Activated naive CD4-positive, alpha-beta T cell treated with anti-CD3 and anti-CD28 coated beads, Interleukin-2, amount 50 U/mL, for 24 hours (primary cell): ENCODE measurements at regions not wholly inside any gene's neighbourhood (a gene's known extent, or its start where the extent isn't known, plus 50 kb on each side); places are given as distances from the start of the nearest gene placed in this dataset.

Source experiments
- H3K27ac Mint-ChIP-seq: one replicate; pipeline ENCODE4 v1.8.0; 2021; ENCODE audit warnings: mild to moderate bottlenecking, mixed read lengths
- H3K27me3 Mint-ChIP-seq: one replicate; pipeline ENCODE4 v1.8.0; 2021; ENCODE audit warnings: mixed read lengths
- H3K36me3 Mint-ChIP-seq: one replicate; pipeline ENCODE4 v1.8.0; 2021; ENCODE audit warnings: mixed read lengths
- H3K4me1 Mint-ChIP-seq: one replicate; pipeline ENCODE4 v1.8.0; 2021; ENCODE audit warnings: mixed read lengths
- H3K4me3 Mint-ChIP-seq: one replicate; pipeline ENCODE4 v1.8.0; 2021; ENCODE audit warnings: mild to moderate bottlenecking, mixed read lengths
- H3K9me3 Mint-ChIP-seq: one replicate; pipeline ENCODE4 v1.8.0; 2021; ENCODE audit warnings: mixed read lengths

- H3K4me3 Mint-ChIP-seq, result no peak overlapping the region
- H3K27me3 Mint-ChIP-seq, result peaks cover 13% of the 10 kb centered on the region
- H3K9me3 Mint-ChIP-seq, result peaks cover 9% of the 10 kb centered on the region
- no peak overlapping the region for H3K27ac Mint-ChIP-seq
- H3K36me3 Mint-ChIP-seq, result peaks cover 2% of the 10 kb centered on the region
- no peaks in the 10 kb centered on the region for H3K4me1 Mint-ChIP-seq
Measured at GRCh38 chr7:156560075-156560474, 80.5 kb upstream of the RNF32 start.

GRCh38 chr7:156559001-156559400 is 81.6 kb upstream of the RNF32 start:
- peaks cover 2% of the 10 kb centered on the region for H3K9me3 Mint-ChIP-seq
- H3K4me3 Mint-ChIP-seq, result no peak overlapping the region
- H3K27ac Mint-ChIP-seq, result no peak overlapping the region
- H3K4me1 Mint-ChIP-seq, result no peaks in the 10 kb centered on the region
- H3K27me3 Mint-ChIP-seq, result peaks cover 9% of the 10 kb centered on the region
- H3K36me3 Mint-ChIP-seq, result no peaks in the 10 kb centered on the region

GRCh38 chr7:156558198-156558597 is 82.4 kb upstream of the RNF32 start:
- Mint-ChIP-seq H3K36me3 (no peaks in the 10 kb centered on the region), H3K4me1 (no peaks in the 10 kb centered on the region), H3K27ac (no peak overlapping the region)

GRCh38 chr7:156556083-156556482 is 84.5 kb upstream of the RNF32 start:
- H3K27me3 Mint-ChIP-seq, result peaks cover 6% of the 10 kb centered on the region
- no peaks in the 10 kb centered on the region for H3K36me3 Mint-ChIP-seq
- no peak overlapping the region for H3K27ac Mint-ChIP-seq
- no peaks in the 10 kb centered on the region for H3K9me3 Mint-ChIP-seq
- H3K4me3 Mint-ChIP-seq, result no peak overlapping the region
- H3K4me1 Mint-ChIP-seq, result no peaks in the 10 kb centered on the region

More at GRCh38 chr7:156558198-156558597, 82.4 kb upstream of the RNF32 start:
- Mint-ChIP-seq H3K4me3 (no peak overlapping the region), H3K9me3 (no peaks in the 10 kb centered on the region), H3K27me3 (peaks cover 9% of the 10 kb centered on the region)

GRCh38 chr7:156554488-156554887 is 86.1 kb upstream of the RNF32 start:
- H3K9me3 Mint-ChIP-seq, result no peaks in the 10 kb centered on the region
- H3K27ac Mint-ChIP-seq, result no peak overlapping the region
- H3K36me3 Mint-ChIP-seq, result no peaks in the 10 kb centered on the region
- H3K27me3 Mint-ChIP-seq, result peaks cover 2% of the 10 kb centered on the region
- H3K4me3 Mint-ChIP-seq, result no peak overlapping the region
- no peaks in the 10 kb centered on the region for H3K4me1 Mint-ChIP-seq

GRCh38 chr7:156549636-156550035 is 90.9 kb upstream of the RNF32 start:
- Mint-ChIP-seq H3K36me3 (peaks cover 2% of the 10 kb centered on the region), H3K9me3 (no peaks in the 10 kb centered on the region), H3K4me3 (no peak overlapping the region), H3K4me1 (no peaks in the 10 kb centered on the region), H3K27me3 (peaks cover 4% of the 10 kb centered on the region), H3K27ac (no peak overlapping the region)

- H3K36me3 Mint-ChIP-seq, result peaks cover 2% of the 10 kb centered on the region
- H3K4me3 Mint-ChIP-seq, result no peak overlapping the region
- H3K9me3 Mint-ChIP-seq, result no peaks in the 10 kb centered on the region
- peaks cover 5% of the 10 kb centered on the region for H3K27me3 Mint-ChIP-seq
- no peak overlapping the region for H3K27ac Mint-ChIP-seq
- no peaks in the 10 kb centered on the region for H3K4me1 Mint-ChIP-seq
Measured at GRCh38 chr7:156547884-156548561, 92.6 kb upstream of the RNF32 start.

GRCh38 chr7:156545979-156546378 is 94.6 kb upstream of the RNF32 start:
- H3K4me1 Mint-ChIP-seq, result no peaks in the 10 kb centered on the region
- peaks cover 6% of the 10 kb centered on the region for H3K27me3 Mint-ChIP-seq
- H3K27ac Mint-ChIP-seq, result no peak overlapping the region
- peaks cover 2% of the 10 kb centered on the region for H3K36me3 Mint-ChIP-seq
- no peak overlapping the region for H3K4me3 Mint-ChIP-seq
- no peaks in the 10 kb centered on the region for H3K9me3 Mint-ChIP-seq

- no peak overlapping the region for H3K4me3 Mint-ChIP-seq
- H3K4me1 Mint-ChIP-seq, result no peaks in the 10 kb centered on the region
- H3K27ac Mint-ChIP-seq, result no peak overlapping the region
- no peaks in the 10 kb centered on the region for H3K9me3 Mint-ChIP-seq
- H3K27me3 Mint-ChIP-seq, result peaks cover 8% of the 10 kb centered on the region
- peaks cover 2% of the 10 kb centered on the region for H3K36me3 Mint-ChIP-seq
Measured at GRCh38 chr7:156544919-156545715, 95.5 kb upstream of the RNF32 start.

- no peaks in the 10 kb centered on the region for H3K9me3 Mint-ChIP-seq
- H3K4me1 Mint-ChIP-seq, result no peaks in the 10 kb centered on the region
- H3K4me3 Mint-ChIP-seq, result no peak overlapping the region
- H3K27ac Mint-ChIP-seq, result no peak overlapping the region
- peaks cover 2% of the 10 kb centered on the region for H3K36me3 Mint-ChIP-seq
- H3K27me3 Mint-ChIP-seq, result peaks cover 8% of the 10 kb centered on the region
Measured at GRCh38 chr7:156543699-156544598, 96.6 kb upstream of the RNF32 start.

- Mint-ChIP-seq H3K4me1 (no peaks in the 10 kb centered on the region), H3K36me3 (no peaks in the 10 kb centered on the region), H3K27ac (no peak overlapping the region), H3K9me3 (no peaks in the 10 kb centered on the region), H3K27me3 (peaks cover 10% of the 10 kb centered on the region), H3K4me3 (no peak overlapping the region)
Measured at GRCh38 chr7:156540619-156541165, 99.9 kb upstream of the RNF32 start.

- Mint-ChIP-seq H3K27ac (no peak overlapping the region), H3K36me3 (no peaks in the 10 kb centered on the region), H3K4me1 (no peaks in the 10 kb centered on the region), H3K9me3 (no peaks in the 10 kb centered on the region), H3K27me3 (peaks cover 9% of the 10 kb centered on the region), H3K4me3 (no peak overlapping the region)
Measured at GRCh38 chr7:156539999-156540398, 100.6 kb upstream of the RNF32 start.

- H3K27me3 Mint-ChIP-seq, result peaks cover 5% of the 10 kb centered on the region
- no peak overlapping the region for H3K4me3 Mint-ChIP-seq
- H3K9me3 Mint-ChIP-seq, result no peaks in the 10 kb centered on the region
- H3K27ac Mint-ChIP-seq, result no peak overlapping the region
- H3K4me1 Mint-ChIP-seq, result no peaks in the 10 kb centered on the region
- H3K36me3 Mint-ChIP-seq, result no peaks in the 10 kb centered on the region
Measured at GRCh38 chr7:156537006-156537405, 103.6 kb upstream of the RNF32 start.

- Mint-ChIP-seq H3K36me3 (no peaks in the 10 kb centered on the region), H3K9me3 (no peaks in the 10 kb centered on the region), H3K4me1 (no peaks in the 10 kb centered on the region), H3K4me3 (no peak overlapping the region), H3K27ac (no peak overlapping the region), H3K27me3 (peaks cover 2% of the 10 kb centered on the region)
Measured at GRCh38 chr7:156534925-156535324, 105.6 kb upstream of the RNF32 start.

- Mint-ChIP-seq H3K9me3 (no peaks in the 10 kb centered on the region), H3K27me3 (peaks cover 2% of the 10 kb centered on the region), H3K27ac (no peak overlapping the region), H3K4me1 (no peaks in the 10 kb centered on the region), H3K4me3 (no peak overlapping the region), H3K36me3 (no peaks in the 10 kb centered on the region)
Measured at GRCh38 chr7:156533964-156534363, 106.6 kb upstream of the RNF32 start.
